Lower leg skin (tissue), 3 donors: ENCODE measurements at regions not wholly inside any gene's neighbourhood (a gene's known extent, or its start where the extent isn't known, plus 50 kb on each side); places are given as distances from the start of the nearest gene placed in this dataset.

ENCODE experiments used
- CTCF ChIP-seq, 3 donors: fragments of 450-650 bp; IDR thresholded peaks; one replicate each; pipeline ENCODE4 v1.5.1; 2016; ENCODE audit warnings: antibody characterized with exemption in 3 of 3, mild to moderate bottlenecking in 3 of 3, moderate library complexity in 2 of 3
- POLR2A ChIP-seq, 2 donors: fragments of 450-650 bp; IDR thresholded peaks; one replicate each; pipeline ENCODE4 v1.6.1; 2016 to 2017; ENCODE audit warnings: antibody characterized with exemption in 2 of 2, mild to moderate bottlenecking in 1 of 2, moderate library complexity in 1 of 2

- TF ChIP-seq CTCF (IDR thresholded peaks at IDR 0.05) (no peak), POLR2A (IDR thresholded peaks at IDR 0.05) (no peak)
Observed at GRCh38 chr12:92419201-92419600, 273.6 kb upstream of the BTG1 start.
